Large intestine (tissue), 3 donors: ENCODE measurements at regions not wholly inside any gene's neighbourhood (a gene's known extent, or its start where the extent isn't known, plus 50 kb on each side); places are given as distances from the start of the nearest gene placed in this dataset.
"Not testable (repeated sequence)": the region's sequence is repeated elsewhere in the genome, so short reads cannot be mapped to it uniquely, and the experiment has no call there.

Experiments used
- DNase-seq, 2 donors: peaks; one replicate each; pipeline versions ENCODE4 v3.0.0 to v3.0.0-alpha.2; 2013
- H3K27ac ChIP-seq: one replicate; pipeline ENCODE4 v1.5.1; 2013; ENCODE audit warnings: low read length
- H3K27me3 ChIP-seq: 2 replicates; pipeline ENCODE4 v1.6.1; 2013; ENCODE audit warnings: low read length; ENCODE audit not compliant: control insufficient read depth, insufficient read depth
- H3K36me3 ChIP-seq: 2 replicates; pipeline ENCODE4 v1.6.1; 2013; ENCODE audit warnings: low read length; ENCODE audit not compliant: control insufficient read depth, insufficient read depth
- H3K4me1 ChIP-seq: one replicate; pipeline ENCODE4 v1.6.1; 2013; ENCODE audit warnings: low read length; ENCODE audit not compliant: control insufficient read depth, insufficient read depth
- H3K4me3 ChIP-seq: one replicate; pipeline ENCODE4 v1.5.1; 2013; ENCODE audit warnings: low read length
- H3K9me3 ChIP-seq: one replicate; pipeline ENCODE4 v1.6.1; 2013; ENCODE audit warnings: mild to moderate bottlenecking, low read depth, low read length, moderate library complexity; ENCODE audit not compliant: control insufficient read depth
- WGBS: methylation state at CpG from one replicate; pipeline ENCODE4 v1.1.5; 2013; ENCODE audit warnings: low lambda C conversion rate; ENCODE audit not compliant: insufficient coverage; 5-methylcytosine and 5-hydroxymethylcytosine counted together

GRCh38 chr10:45220931-45221330 is 94.5 kb downstream of the OR13A1 start:
- H3K27ac ChIP-seq, result no peak overlapping the region
- H3K27me3 ChIP-seq, result peaks cover 13% of the 10 kb centered on the region
- no peak for DNase-seq
- no peak overlapping the region for H3K4me3 ChIP-seq
- no peaks in the 10 kb centered on the region for H3K36me3 ChIP-seq
- no peaks in the 10 kb centered on the region for H3K4me1 ChIP-seq
- H3K9me3 ChIP-seq, result peaks cover 6% of the 10 kb centered on the region

- no peak overlapping the region for H3K27ac ChIP-seq
- peaks cover 6% of the 10 kb centered on the region for H3K9me3 ChIP-seq
- H3K4me1 ChIP-seq, result no peaks in the 10 kb centered on the region
- H3K4me3 ChIP-seq, result no peak overlapping the region
- DNase-seq, result no peak
- 80% methylated on average over 2 of the region's 50 CpGs for WGBS
- H3K27me3 ChIP-seq, result peaks cover 20% of the 10 kb centered on the region
- no peaks in the 10 kb centered on the region for H3K36me3 ChIP-seq
Observed at GRCh38 chr10:45224219-45224841, 91.1 kb downstream of the OR13A1 start.

- peaks cover 14% of the 10 kb centered on the region for H3K9me3 ChIP-seq
- H3K27ac ChIP-seq, result no peak overlapping the region
- H3K27me3 ChIP-seq, result peaks cover 20% of the 10 kb centered on the region
- H3K4me3 ChIP-seq, result no peak overlapping the region
- WGBS, result no CpG with 5 or more reads among the region's 2 CpGs
- DNase-seq, result no peak
- H3K4me1 ChIP-seq, result no peaks in the 10 kb centered on the region
- no peaks in the 10 kb centered on the region for H3K36me3 ChIP-seq
Observed at GRCh38 chr10:45227042-45227441, 88.4 kb downstream of the OR13A1 start.

GRCh38 chr10:45227456-45227855 is 88.0 kb downstream of the OR13A1 start:
- 80% methylated on average over 1 of the region's 1 CpG for WGBS
- Histone ChIP-seq H3K4me1 (no peaks in the 10 kb centered on the region), H3K36me3 (no peaks in the 10 kb centered on the region)

GRCh38 chr10:45229823-45230222 is 85.6 kb downstream of the OR13A1 start:
- DNase-seq, result no peak
- H3K27me3 ChIP-seq, result peaks cover 10% of the 10 kb centered on the region
- H3K36me3 ChIP-seq, result no peaks in the 10 kb centered on the region
- no peaks in the 10 kb centered on the region for H3K4me1 ChIP-seq
- no peak overlapping the region for H3K4me3 ChIP-seq
- no peak overlapping the region for H3K27ac ChIP-seq
- H3K9me3 ChIP-seq, result peaks cover 8% of the 10 kb centered on the region
- WGBS, result no CpG with 5 or more reads among the region's 1 CpG

More at GRCh38 chr10:45227456-45227855, 88.0 kb downstream of the OR13A1 start:
- Histone ChIP-seq H3K27ac (no peak overlapping the region), H3K4me3 (no peak overlapping the region), H3K27me3 (peaks cover 20% of the 10 kb centered on the region), H3K9me3 (peaks cover 14% of the 10 kb centered on the region)
- DNase-seq, result no peak

GRCh38 chr10:45235260-45235769 is 80.1 kb downstream of the OR13A1 start:
- not testable (repeated sequence) for H3K4me1 ChIP-seq, H3K27ac ChIP-seq, H3K36me3 ChIP-seq, H3K9me3 ChIP-seq, H3K27me3 ChIP-seq, H3K4me3 ChIP-seq
- WGBS, result no CpG with 5 or more reads among the region's 13 CpGs
- DNase-seq, result peak; percentile 56 to 61

- Histone ChIP-seq H3K9me3 (no peaks in the 10 kb centered on the region), H3K27me3 (no peaks in the 10 kb centered on the region), H3K4me3 (no peak overlapping the region), H3K4me1 (no peaks in the 10 kb centered on the region), H3K27ac (no peak overlapping the region), H3K36me3 (no peaks in the 10 kb centered on the region)
- no peak for DNase-seq
- 80% methylated on average over 1 of the region's 7 CpGs for WGBS
Observed at GRCh38 chr10:45235798-45236220, 79.6 kb downstream of the OR13A1 start.

- Histone ChIP-seq H3K4me1 (no peaks in the 10 kb centered on the region), H3K27ac (no peak overlapping the region), H3K36me3 (no peaks in the 10 kb centered on the region), H3K9me3 (no peaks in the 10 kb centered on the region), H3K27me3 (no peaks in the 10 kb centered on the region), H3K4me3 (no peak overlapping the region)
- DNase-seq, result no peak
- 82% methylated on average over 4 of the region's 5 CpGs for WGBS
Observed at GRCh38 chr10:45238896-45239295, 76.5 kb downstream of the OR13A1 start.

GRCh38 chr10:45239642-45240041 is 75.8 kb downstream of the OR13A1 start:
- no peaks in the 10 kb centered on the region for H3K4me1 ChIP-seq
- H3K4me3 ChIP-seq, result no peak overlapping the region
- H3K36me3 ChIP-seq, result no peaks in the 10 kb centered on the region
- DNase-seq, result no peak
- no peaks in the 10 kb centered on the region for H3K27me3 ChIP-seq
- WGBS, result no CpG with 5 or more reads among the region's 11 CpGs
- H3K9me3 ChIP-seq, result no peaks in the 10 kb centered on the region
- no peak overlapping the region for H3K27ac ChIP-seq

- no peaks in the 10 kb centered on the region for H3K27me3 ChIP-seq
- H3K36me3 ChIP-seq, result no peaks in the 10 kb centered on the region
- no peaks in the 10 kb centered on the region for H3K4me1 ChIP-seq
- no peaks in the 10 kb centered on the region for H3K9me3 ChIP-seq
- 80% methylated on average over 4 of the region's 9 CpGs for WGBS
- H3K27ac ChIP-seq, result no peak overlapping the region
- H3K4me3 ChIP-seq, result no peak overlapping the region
- DNase-seq, result no peak
Observed at GRCh38 chr10:45241865-45242520, 73.4 kb downstream of the OR13A1 start.

- H3K27ac ChIP-seq, result no peak overlapping the region
- DNase-seq, result no peak
- H3K36me3 ChIP-seq, result no peaks in the 10 kb centered on the region
- no peaks in the 10 kb centered on the region for H3K27me3 ChIP-seq
- H3K4me1 ChIP-seq, result no peaks in the 10 kb centered on the region
- WGBS, result no CpG with 5 or more reads among the region's 2 CpGs
- H3K9me3 ChIP-seq, result no peaks in the 10 kb centered on the region
- no peak overlapping the region for H3K4me3 ChIP-seq
Observed at GRCh38 chr10:45243261-45243660, 72.1 kb downstream of the OR13A1 start.
